ENCODE measurements at regions not wholly inside any gene's neighbourhood (a gene's known extent, or its start where the extent isn't known, plus 50 kb on each side); places are given as distances from the start of the nearest gene placed in this dataset.
"Not testable (repeated sequence)": the region's sequence is repeated elsewhere in the genome, so short reads cannot be mapped to it uniquely, and the experiment has no call there.

DNA sequence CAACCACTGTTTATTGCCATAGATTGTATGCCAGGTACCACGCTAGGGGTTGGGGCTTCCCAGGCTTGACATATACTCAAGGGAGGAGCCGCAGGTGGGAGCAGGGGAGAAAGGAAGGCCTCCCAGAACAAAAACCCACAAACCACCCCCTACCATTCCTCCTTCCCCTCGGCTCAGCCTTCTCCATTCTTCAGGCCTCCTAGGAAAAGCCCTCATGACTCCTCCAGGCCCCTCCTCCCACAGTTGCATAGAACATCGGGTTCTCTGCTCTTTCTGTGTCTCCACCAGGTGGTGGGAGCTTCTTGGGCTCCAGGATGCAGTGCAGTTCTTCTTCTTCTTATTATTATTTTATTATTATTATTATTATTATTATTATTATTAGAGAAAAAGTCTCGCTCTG is 80.3 kb downstream of the ZFP36L2 start:
- DNase-seq, result no peak

DNA sequence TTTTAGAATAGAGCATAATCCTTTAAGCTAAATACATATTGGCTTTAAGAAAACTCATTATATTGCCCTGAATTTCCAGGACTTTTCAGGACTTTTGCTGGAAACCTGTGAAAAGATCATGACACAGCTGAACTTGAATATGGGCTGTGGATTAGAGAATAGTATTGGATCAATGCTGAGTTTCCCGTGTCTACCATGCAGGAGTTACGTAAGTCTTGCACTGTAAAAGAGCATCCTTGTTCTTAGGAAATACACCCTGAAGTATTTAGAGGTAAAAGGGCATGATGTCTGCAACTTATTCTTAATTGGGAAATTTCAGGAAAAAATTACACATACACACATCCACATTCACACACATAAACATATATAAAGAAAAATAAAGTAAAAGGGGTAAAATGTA is 82.1 kb downstream of the ZFP36L2 start:
- DNase-seq, result no peak

DNA sequence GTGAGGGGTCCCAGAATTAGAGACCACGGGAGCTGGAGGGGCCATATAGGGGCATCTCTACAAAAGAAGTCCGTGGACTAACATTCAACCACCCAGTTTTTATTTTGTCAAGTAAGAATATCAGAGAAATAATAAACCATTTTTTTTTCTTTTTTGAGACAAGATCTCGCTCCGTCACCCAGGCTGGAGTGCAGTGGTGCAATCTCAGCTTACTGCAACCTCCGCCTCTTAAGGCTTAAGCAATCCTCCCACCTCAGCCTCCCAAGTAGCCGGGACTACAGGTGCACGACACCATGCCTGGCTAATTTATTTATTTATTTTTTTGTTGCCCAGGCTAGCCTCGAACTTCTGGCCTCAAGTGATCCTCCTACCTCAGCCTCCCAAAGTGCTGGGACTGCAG is 82.7 kb downstream of the ZFP36L2 start:
- no peak for DNase-seq

DNA sequence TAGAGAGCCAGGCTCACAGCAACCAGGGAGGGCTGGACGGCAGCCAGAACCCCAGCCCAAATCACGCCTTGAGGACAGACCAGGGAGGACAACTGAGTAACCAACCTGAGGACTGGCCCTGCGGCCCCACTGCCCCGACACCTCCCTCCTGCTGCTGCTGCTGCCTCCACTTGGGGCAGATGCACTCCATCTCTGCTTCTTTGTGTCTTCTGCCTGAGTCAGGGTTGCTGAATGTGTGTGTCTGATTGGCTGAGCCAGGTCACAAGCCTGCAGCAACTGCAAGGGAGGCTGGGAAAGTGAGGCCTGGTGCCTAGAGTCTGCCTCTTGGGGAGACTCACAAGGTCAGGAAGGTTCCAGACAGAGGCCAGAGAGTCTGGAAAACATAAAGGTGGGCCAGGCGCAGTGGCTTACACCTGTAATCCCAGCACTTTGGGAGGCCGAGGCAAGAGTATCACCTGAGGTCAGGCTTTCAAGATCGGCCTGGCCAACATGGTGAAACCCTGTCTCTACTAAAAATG is 83.4 kb downstream of the ZFP36L2 start:
- DNase-seq, result no peak

DNA sequence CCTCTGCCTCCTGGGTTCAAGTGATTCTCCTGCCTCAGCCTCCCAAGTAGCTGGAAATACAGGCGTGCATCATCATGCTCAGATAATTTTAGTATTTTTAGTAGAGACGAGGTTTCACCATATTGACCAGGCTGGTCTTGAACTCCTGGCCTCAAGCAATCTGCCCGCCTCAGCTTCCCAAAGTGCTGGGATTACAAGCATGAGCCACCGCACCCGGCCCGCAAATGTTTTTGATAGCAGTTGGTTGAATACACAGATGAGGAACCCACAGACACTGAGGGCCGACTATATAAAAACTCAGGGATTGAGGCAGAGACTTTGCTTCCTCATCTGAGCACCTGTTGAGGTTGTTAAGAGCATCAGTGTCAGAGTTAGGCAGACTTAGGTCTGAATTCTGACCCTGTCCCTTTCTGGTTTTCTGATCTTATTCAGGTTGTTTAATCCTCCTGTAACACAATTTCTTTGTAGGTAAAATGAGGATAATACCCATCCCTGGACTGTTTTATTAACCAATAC is 84.7 kb downstream of the ZFP36L2 start:
- DNase-seq, result not testable (repeated sequence)

DNA sequence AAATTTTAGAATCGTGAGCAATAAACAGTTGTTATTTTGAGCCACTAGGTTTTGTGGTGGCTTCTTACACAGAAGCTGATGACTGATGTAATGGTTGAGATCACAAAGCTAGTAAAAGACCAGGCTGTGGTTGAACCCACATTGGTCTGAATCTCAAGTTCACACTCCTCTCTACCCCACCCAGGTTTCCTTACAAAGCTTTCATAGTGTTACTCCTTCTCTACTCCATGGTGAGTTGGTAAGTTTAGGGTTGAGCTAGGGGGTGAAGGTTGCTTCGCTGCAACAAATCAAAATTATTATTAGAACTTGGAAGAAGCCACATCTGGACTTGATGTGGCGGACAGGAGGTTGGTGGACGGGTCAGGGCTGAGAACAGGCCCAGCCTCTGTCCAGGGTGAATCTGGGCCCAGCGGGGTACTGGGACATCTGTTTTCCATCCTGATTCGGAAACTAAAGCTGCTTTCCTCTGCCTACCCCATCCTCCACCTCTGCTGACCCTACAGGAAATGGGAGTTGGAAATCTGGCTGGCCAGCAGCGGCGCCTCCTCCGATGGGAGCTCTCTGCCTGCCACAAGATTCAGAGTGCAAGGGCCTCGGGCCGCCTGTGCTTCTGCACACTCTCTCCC is 86.3 kb downstream of the ZFP36L2 start:
- DNase-seq, result no peak

DNA sequence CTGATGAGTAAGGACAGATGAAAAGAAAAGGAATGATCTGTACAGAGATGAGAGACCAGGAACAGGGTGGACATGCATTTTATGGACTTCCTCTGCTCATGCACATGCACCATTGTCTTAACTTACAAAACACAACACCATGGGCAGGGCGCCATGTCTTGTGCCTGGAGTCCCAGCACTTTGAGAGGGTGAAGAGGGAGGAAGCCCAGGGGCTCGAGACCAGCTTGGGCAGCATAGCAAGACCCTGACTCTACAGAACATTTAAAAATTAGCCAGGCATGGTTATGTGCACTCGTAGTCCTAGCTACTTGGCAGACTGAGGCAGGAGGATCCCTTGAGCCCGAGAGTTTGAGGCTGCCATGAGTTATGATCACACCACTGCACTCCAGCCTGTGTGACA is 86.9 kb downstream of the ZFP36L2 start:
- DNase-seq, result no peak

DNA sequence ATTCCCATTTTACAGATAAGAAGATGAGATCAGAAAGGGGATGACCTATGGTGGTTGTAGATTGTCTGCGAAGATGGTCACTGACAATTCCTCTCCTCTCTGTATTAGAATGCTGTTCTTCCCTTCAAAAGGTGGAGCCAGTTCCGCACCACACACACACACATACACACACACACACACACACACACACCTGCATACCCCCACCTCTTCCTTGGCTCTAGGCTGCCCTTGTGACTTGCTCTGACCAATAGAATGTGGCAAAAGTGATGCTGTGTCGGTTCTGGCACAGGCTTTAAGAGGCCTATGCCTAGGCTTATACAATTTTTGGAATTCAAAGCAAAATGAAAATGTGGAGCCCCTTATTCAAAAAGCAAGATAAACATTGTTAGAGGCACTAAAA is 88.0 kb downstream of the ZFP36L2 start:
- DNase-seq, result no peak

DNA sequence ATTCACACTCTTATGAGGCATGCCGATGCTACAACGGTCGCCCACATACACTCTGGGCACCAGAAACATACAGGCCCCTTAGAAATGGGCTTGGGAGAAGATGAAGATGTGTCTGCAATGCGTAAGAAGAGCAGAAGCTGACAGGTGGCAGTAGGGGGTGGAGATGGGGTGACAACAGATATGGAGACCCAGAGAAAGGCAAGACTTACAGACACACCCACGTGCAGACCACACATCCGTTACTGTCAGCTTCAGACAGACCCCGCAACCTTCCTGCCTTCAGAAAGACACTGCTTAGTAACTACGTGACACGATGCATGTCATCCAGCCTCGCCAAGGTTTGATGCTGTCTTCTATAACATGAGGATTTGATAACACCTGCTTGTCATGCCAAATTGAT is 89.5 kb downstream of the ZFP36L2 start:
- no peak for DNase-seq

DNA sequence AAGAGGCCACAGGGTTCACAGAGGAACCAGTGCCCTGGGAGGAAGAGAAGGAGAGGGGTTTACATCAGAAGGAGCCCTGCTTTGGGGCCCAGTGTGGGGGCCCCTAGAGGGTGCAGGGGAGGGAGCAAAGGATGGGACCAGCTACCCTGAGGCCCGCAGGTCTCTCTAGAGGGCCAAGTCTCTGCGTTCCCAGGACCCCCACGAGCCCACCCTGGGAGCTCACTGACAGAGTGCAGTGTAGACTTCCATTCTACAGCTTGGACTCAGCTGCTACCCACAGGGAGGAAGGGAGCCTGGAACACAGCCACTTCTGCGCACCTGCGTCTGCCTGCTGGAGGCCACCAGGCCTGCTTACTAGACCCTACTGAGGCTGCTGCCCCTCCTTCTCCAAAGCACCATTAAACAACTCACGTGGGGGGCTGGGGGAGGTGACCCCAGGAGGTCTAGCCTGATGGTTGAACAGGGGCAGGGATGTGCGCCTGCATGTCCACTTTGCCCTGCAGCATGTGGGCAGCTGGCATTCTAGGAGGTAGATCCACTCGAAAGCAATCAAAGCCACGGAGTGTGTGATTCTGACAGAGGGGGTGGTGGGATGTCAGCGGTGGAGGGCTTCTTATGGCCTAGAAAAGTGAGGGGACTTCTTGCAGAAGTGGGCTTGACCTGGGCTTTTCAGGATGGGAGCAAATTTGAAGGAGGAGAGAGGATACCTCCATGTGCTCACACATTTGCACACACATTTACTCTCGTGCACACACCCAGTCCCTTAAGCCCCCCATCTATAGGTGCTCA is 90.2 kb downstream of the ZFP36L2 start:
- no peak for DNase-seq

DNA sequence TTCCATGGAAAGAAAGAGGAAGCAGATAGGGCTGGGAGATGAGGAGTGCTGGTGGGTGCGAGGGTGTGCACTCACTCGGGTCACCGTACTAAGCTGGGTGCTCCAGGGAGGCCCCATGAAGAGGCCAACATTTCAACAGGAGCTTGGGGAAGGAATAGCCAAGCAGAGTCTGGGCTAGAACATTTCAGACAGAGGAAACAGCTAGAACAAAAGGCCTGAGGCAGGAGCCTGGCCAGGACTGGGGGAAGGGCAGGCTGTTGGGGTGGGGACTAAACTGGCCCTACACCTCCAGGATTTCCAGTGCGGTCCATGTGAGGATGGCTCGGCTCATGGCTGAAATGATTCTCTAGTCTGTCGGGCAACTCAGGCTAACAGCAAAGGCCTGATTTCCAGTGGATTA is 90.8 kb downstream of the ZFP36L2 start:
- DNase-seq, result no peak

DNA sequence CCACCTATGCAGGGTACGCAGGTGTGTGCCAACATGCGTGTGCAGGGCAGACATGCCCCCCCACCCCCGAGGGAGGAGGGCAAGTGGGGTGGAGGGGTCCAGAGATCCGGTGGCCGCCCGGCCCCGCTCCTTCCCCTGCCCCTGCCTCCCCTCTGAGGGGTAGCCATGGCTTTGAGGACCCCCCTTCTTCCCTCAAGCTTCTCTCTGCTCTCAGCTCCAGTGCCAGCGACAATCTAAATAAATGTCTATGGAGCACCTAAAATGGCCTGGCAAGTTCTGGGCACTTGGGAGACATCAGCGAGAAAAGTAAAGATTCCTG is 91.9 kb downstream of the ZFP36L2 start:
- no peak for DNase-seq

DNA sequence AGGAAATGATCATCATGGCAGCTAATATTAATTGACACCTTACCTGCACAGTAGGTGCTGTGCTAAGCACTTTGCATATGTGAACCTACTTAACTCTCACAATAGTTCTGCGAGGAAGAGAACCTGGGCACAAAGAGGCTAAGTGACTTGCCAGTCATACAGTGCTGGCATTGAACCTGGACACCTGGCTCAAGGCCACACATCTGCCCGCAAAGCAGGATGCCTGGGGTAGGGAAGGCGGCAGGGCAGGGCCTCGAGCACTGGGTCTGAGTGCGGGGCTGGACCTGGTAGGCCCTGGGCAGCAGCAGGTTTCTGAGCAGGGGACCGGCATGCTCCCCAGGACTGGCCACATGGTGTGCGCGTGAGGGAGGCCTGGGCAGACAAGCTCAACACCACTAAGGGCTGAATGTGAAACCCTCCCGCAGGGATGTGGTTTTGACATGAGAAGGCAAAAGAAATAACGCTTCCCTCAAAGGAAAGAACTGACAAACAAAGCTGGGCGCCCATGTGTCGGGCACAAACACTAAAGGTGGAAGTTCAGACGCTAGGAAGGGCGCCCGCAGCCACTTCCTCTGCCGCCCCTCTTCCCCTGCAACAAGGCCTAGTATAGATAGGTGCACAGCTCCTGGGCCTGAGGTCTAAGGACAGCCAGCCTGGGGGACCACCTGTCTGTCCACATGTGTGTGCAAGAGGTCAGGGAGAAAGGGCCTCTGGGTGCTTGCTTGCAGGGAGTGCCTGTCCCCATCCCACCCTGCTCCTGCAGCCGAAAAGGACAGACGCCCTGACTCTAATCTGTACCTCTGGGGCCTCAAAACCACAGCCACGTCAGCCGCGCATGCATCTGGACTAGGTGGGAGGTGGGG is 92.5 kb downstream of the ZFP36L2 start:
- no peak for DNase-seq

DNA sequence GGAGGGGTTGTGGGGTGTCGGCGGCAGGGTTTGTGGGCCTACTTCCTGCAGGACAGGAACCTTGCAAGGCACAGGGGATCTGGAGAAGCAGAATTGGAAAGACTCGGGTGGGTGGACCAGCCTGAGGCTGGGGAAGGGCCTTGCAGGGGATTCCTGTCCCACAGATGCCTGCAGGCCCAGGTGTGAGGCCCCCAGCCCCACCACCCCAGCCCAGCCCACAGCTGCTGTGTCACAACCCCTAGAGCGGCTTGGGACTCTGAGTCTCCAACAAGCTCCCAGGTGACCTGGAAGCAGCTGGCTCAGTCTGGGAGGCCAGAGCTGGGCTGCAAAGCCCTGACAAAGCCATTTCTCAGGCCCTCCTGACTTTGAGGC is 93.1 kb downstream of the ZFP36L2 start:
- no peak for DNase-seq

DNA sequence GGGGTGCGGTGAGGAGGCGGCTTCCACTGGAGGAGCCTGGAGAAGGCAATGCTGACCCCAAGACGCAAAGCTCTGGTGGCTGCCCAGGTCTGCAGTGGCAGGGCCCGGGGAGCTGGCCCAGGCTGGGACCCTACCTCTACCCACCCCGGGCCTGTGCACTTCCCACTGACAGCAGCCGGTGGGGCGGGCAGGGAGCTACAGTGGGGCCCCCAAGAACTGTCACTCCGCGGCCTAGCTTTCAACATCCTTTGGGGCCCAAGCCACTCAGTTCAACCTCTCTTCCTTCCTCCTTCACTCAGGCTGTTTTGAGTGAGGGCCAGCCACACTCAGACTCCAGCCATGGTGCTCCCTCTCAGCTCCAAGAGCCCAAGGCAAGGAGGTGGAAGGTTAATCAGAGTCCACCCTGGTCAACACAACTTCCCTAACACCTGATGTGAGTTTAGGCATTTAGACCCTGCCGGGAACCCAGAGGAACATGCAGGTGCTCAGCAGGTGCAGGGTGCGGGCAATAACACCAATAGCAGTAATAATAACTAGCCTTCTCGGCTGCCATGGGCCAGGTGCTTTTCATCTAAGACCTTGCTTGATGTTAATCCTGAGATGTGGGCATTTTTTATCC is 93.6 kb downstream of the ZFP36L2 start:
- DNase-seq, result no peak

DNA sequence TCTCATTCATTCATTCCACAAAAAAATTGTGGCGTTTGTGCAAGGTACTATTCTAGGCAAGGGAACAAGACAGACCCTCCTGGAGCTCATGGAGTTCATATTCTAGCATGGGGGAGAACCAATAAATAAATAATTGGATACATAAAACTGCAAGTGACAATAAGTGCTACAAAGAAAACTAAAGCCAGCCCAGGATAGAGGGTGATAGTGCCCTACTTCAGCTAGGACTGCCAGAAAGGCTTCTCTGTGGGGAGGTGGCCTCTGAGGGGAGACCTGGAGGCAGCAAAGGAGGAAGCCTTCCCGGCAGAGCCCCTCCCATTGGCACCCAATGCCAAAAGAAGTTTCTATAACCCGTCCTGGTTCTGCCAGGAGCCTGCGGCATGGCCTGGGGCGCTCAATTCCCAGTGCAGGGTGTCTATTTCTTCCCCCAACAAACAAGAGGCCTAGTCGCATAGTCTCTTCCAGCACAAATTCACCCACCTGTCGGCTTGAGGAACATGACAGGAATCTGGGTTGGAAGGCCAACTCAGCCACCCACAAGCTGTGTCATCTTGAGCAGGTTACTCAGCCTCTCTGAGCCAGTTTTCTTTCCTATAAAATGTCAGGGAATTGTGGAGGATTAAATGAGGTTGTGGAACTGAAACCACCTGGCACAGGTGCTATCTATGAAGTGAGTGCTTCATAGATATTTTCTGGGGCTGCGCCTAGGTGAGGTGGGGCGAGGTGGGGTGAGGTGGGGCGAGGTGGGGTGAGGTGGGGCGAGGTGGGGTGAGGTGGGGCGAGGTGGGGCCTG is 94.3 kb downstream of the ZFP36L2 start:
- no peak for DNase-seq

DNA sequence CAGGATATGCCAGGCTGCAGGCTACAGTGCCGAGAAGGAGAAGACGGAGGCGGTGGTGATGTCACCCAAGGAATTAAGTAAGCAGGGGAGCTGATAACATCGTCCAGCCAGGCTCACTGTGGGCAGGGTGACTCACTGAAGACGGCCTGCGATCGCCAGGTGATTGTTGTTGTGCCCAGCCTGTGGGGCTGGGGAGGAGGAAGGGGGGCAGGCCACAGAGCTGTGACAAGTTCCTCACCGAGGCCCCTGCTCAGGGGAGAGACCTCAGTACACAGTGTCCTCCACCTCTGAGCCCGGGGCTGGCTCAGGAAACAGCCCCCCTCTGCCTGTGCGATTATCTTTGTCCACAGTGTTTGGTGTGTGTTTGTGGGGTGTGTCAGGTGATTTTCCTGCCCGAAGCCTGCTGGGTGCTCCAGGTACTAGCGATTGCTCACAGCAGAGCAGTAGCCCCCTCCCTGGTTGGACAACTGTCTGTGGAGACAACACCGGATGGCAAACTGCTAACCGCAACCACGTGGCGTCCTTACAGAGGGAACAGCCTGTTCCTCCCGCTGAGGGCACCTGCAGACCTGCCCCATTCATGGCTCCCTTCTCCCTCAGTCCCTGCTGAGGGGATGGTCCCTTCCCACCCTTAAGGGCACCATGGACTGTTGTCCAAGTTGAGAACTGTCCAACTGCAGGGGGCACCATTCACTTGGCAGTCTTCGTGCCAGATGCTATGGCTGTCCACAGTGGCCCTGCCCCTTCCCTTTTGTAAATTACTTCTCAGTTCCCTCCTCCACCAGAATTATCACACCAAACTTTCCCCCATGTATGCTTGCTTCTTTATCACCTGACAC is 95.1 kb downstream of the ZFP36L2 start:
- peak; percentile 83 for DNase-seq

DNA sequence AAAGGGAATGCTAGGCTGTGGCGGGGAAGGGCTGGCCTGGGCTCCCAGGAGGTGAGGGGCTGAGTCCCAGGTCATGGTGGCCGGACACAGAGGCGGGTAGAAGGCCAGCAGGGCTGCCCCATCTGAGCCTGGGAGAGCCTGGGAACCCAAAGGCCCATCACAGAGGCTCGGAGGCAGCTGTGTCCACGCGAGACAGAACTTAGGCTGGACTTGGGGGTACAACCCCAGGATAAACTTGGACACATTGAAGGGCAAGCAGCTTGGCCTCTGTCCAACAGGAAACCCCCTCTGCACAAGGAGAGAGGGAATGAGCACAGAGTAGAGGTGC is 95.9 kb downstream of the ZFP36L2 start:
- DNase-seq, result no peak

DNA sequence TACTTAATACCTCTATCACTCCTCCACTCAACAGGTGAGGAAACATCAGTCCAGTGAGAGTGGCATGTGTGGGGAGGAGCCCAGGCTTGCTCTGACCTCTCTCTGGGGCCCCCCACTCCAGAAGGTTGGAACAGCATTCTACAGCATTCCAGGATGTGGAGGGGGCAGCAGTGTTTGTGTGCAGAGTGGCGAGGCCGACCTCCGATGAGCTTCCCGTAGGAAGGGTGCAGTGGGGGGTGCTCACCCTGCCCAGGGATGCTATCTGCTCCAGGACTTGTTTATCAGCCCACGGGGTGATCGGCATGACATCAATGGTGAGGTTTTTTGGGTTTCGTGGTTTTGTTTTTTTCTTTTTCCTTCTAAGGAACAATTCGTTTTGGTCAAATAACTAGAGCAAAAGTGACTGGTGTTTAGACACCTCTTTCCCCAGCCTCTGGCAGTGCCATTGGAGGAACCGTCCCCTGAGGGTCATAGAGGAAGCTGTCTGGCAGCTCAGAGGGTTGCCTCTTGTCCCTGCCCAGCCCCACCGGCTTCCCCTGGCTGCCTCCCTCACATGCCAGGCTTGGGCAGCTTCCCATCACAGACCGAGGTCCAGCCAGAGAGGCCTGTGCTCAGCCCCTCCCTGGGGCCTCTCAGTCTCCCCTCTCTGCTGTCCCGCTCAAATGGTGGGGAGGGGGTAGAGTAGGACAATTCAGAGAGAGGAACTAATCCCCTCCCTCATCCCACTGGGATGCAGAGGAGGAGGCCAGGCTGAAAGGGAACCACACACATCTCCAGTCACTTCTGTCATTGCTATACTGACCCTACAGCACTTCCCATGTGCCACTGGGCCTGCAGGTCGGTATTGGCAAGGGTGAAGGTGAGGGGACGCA is 96.5 kb downstream of the ZFP36L2 start:
- no peak for DNase-seq

DNA sequence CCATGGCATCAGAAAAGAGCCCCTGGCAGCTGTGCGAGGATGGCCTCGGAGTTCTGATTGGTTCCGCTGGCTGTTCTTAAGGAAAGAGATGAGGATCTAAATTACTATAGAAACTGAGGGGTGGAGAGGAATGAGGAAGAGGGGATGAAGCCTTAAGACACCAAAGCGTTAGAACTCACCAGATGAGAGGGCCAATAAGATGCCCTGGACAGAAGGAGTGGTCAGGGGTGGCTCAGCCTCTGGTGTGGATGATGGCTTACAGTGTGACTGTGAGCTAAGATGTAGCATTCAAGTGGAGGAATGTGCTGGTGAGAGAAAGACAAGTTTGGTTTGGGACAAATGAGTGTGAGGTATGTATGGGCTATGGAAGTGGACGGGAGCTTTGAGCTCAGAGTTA is 97.8 kb downstream of the ZFP36L2 start:
- no peak for DNase-seq

Measured in amniotic stem cell (primary cell).